ENCODE measurements at regions not wholly inside any gene's neighbourhood (a gene's known extent, or its start where the extent isn't known, plus 50 kb on each side); places are given as distances from the start of the nearest gene placed in this dataset.

- no peak for TF ChIP-seq POLR2A (IDR thresholded peaks at IDR 0.05)
- TF ChIP-seq, protein P1, sequence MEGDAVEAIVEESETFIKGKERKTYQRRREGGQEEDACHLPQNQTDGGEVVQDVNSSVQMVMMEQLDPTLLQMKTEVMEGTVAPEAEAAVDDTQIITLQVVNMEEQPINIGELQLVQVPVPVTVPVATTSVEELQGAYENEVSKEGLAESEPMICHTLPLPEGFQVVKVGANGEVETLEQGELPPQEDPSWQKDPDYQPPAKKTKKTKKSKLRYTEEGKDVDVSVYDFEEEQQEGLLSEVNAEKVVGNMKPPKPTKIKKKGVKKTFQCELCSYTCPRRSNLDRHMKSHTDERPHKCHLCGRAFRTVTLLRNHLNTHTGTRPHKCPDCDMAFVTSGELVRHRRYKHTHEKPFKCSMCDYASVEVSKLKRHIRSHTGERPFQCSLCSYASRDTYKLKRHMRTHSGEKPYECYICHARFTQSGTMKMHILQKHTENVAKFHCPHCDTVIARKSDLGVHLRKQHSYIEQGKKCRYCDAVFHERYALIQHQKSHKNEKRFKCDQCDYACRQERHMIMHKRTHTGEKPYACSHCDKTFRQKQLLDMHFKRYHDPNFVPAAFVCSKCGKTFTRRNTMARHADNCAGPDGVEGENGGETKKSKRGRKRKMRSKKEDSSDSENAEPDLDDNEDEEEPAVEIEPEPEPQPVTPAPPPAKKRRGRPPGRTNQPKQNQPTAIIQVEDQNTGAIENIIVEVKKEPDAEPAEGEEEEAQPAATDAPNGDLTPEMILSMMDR (IDR thresholded peaks at IDR 0.05): no peak
- no peak overlapping the region for H3K4me3 ChIP-seq (ENCODE audit: low read depth, poor library complexity, severe bottlenecking)
- intact Hi-C loops (cut with DNase I; ENCODE audit: low total_unique reads): no loop called here
- whole genome bisulfite sequencing, 2 donors: 45 to 56% methylated on average over 8 of the region's 8 CpGs
- DNase-seq (ENCODE audit: low spot score in 2 of 2): no peak
Observed at GRCh38 chr2:128832946-128833663, 514.4 kb upstream of the HS6ST1 start.

DNA sequence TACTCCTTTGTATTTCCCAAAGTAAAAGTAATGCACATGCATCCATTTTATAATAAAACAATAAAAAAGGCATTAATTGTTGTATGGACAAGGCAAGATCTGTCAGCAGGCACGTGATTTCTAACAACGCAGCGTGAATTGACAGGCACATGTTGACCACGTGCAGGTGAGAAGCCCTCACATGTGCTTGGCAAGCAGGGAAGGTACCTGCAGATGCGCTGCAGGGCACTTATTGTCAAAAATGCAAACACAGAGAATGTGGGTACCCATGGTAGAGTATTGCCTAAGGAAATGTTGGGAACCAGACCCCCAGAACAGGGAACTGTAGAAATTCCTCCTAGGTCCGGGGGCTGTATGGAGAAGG is 515.0 kb upstream of the HS6ST1 start:
- no peak for DNase-seq (ENCODE audit: low spot score in 2 of 2)
- TF ChIP-seq, protein P1 (IDR thresholded peaks at IDR 0.05): no peak
- TF ChIP-seq POLR2A (IDR thresholded peaks at IDR 0.05): no peak
- H3K4me3 ChIP-seq (ENCODE audit: low read depth, poor library complexity, severe bottlenecking): no peak overlapping the region
- 81 to 85% methylated on average over 6 of the region's 6 CpGs for WGBS, 2 donors
- intact Hi-C loops (cut with DNase I; ENCODE audit: low total_unique reads): no loop called here

DNA sequence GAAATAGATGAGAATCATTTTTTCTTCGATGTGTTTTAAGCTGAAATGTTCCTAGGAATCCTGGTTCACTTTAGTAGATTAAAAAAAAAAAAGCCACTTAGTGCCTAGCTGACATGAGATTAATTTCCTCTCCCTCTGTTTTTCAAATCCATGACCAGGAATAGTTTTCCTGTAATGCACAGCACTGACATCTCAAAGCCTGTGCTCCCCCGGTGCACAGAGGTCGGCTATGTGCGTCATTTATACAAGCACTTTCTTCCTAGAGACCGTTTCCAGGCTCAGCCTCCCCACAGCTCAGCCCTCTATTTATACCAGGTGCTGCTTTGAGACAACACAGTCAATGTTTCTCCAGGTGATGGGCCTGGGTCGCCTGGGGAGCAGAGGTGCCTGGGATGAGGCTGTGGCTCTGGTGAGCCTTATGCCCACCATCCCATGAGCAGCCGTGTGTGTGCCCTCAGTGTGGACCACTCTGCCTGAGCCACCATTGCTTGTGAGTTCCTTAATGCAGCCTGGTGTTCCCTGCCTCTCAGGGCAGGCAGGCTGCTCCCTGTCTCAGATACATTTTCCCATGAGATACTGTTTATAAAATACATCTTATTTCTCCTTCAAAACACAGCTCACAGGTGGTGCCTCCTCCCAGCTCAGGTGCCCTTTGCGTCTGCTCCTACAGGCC is 515.7 kb upstream of the HS6ST1 start:
- H3K4me3 ChIP-seq (ENCODE audit: low read depth, poor library complexity, severe bottlenecking): no peak overlapping the region
- intact Hi-C loops (cut with DNase I; ENCODE audit: low total_unique reads): no loop called here
- DNase-seq (ENCODE audit: low spot score in 2 of 2): no peak
- TF ChIP-seq, protein P1 (IDR thresholded peaks at IDR 0.05): no peak
- no peak for TF ChIP-seq POLR2A (IDR thresholded peaks at IDR 0.05)
- WGBS, 2 donors: 73 to 75% methylated on average over 8 of the region's 8 CpGs

DNA sequence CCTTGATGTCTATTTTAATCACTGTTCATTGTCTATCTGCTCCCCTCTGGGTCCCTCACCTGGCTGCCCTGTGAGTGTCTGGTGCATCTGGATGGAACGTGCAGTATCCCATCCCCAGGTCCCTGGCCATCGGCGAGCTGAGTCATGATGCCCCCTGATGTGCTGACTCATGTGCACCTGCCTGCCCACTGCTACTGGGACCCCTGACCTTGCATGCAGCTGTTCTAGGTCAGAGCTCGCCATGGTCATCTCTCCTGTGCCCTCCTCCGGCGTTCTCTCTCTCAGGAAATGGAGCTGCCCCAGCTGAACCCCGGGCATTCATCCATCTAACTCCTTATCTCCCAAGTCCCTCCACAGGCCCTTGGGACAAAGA is 516.2 kb upstream of the HS6ST1 start:
- TF ChIP-seq, protein P1 (IDR thresholded peaks at IDR 0.05): no peak
- no peak for TF ChIP-seq POLR2A (IDR thresholded peaks at IDR 0.05)
- WGBS, 2 donors: 91 to 92% methylated on average over 7 of the region's 7 CpGs
- no peak overlapping the region for H3K4me3 ChIP-seq (ENCODE audit: low read depth, poor library complexity, severe bottlenecking)
- intact Hi-C loops (cut with DNase I; ENCODE audit: low total_unique reads): no loop called here
- DNase-seq (ENCODE audit: low spot score in 2 of 2): peak in 1 of 2 donors; percentile 80

DNA sequence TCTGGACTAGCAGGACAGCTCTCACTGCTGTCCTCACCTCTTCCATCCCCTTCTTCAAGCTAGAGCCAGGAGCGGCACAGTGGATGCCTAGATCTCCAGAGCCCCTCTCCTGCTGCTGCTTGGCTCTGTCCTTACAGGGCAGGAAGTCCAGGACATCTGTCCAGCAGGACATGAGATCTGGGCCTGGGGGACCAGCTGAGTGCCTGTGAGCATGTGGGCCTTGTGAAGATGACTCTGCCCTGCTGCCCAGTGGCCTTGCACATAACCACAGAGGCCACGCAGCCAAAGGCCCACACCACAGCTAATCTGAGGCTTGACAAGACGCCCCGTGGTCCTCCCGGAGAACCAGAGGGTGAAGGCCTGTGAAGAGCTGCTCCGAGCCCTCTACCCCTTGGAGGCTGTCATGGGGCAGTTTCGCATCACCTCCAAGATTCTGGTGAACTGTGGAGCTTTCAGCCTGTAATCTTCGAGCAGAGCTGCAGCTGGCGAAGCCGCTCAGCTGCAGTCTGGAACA is 516.7 kb upstream of the HS6ST1 start:
- intact Hi-C loops (cut with DNase I; ENCODE audit: low total_unique reads): no loop called here
- H3K4me3 ChIP-seq (ENCODE audit: low read depth, poor library complexity, severe bottlenecking): no peak overlapping the region
- no peak for DNase-seq (ENCODE audit: low spot score in 2 of 2)
- 80 to 92% methylated on average over 10 of the region's 10 CpGs for WGBS, 2 donors
- TF ChIP-seq, protein P1 (IDR thresholded peaks at IDR 0.05): no peak
- TF ChIP-seq POLR2A (IDR thresholded peaks at IDR 0.05): no peak

Data from lower leg skin (tissue), 4 donors.